ENCODE measurements at regions not wholly inside any gene's neighbourhood (a gene's known extent, or its start where the extent isn't known, plus 50 kb on each side); places are given as distances from the start of the nearest gene placed in this dataset.

GRCh38 chr16:65392806-65393565, 271.1 kb upstream of the CDH11 start:
- Histone ChIP-seq H3K27me3 (ENCODE audit: control insufficient read depth, insufficient read depth, low read length) (no peaks in the 10 kb centered on the region), H3K9me1 (ENCODE audit: insufficient read depth, low read length) (no peaks in the 10 kb centered on the region), H4K91ac (ENCODE audit: insufficient read depth, low read depth, low read length) (no peak overlapping the region), H2BK5ac (ENCODE audit: low read depth, low read length, poor library complexity, severe bottlenecking) (no peak overlapping the region), H3K27ac (ENCODE audit: insufficient read depth, low read length) (no peak overlapping the region), H3K14ac (replicated peaks; ENCODE audit: low read depth, low read length) (no peak overlapping the region), H3K4me1 (ENCODE audit: control insufficient read depth, insufficient read depth, low read length) (peaks cover 6% of the 10 kb centered on the region), H2AFZ (replicated peaks; ENCODE audit: low read length, poor library complexity) (no peak overlapping the region), H3K36me3 (ENCODE audit: control insufficient read depth, insufficient read depth, low read length) (no peaks in the 10 kb centered on the region), H3K4me3 (ENCODE audit: insufficient read depth, low read depth, low read length) (no peak overlapping the region), H2BK20ac (ENCODE audit: low read depth, low read length) (no peak overlapping the region), H4K20me1 (ENCODE audit: insufficient read depth, low read length) (no peaks in the 10 kb centered on the region), H3K56ac (ENCODE audit: extremely low read depth, insufficient read depth, low read length) (no peak overlapping the region), H3K79me1 (ENCODE audit: low read depth in 1 of 2, low read length in 2 of 2) (no peaks in the 10 kb centered on the region), H2BK15ac (ENCODE audit: low read depth, low read length) (no peak overlapping the region), H3K9me3 (ENCODE audit: control insufficient read depth, insufficient read depth, low read length) (peaks cover 3% of the 10 kb centered on the region), H2AK9ac (replicated peaks; ENCODE audit: low read depth, low read length, poor library complexity) (no peak overlapping the region), H3K4me2 (ENCODE audit: low read depth, low read length) (no peak overlapping the region), H3K9ac (ENCODE audit: low read depth, low read length) (no peak overlapping the region), H3K18ac (ENCODE audit: low read depth, low read length) (peak overlapping the region; percentile 13; the same call in 1 of the 2 replicates), H4K5ac (ENCODE audit: low read depth, low read length) (no peak overlapping the region), H3K23ac (ENCODE audit: low read depth, low read length) (no peak overlapping the region), H2AK5ac (ENCODE audit: low read depth, low read length) (no peak overlapping the region), H3K4ac (ENCODE audit: low read depth, low read length) (no peak overlapping the region), H2BK120ac (ENCODE audit: low read depth, low read length) (no peak overlapping the region), H4K8ac (ENCODE audit: low read depth in 2 of 2, low read length in 2 of 2) (no peak overlapping the region)
- dilution Hi-C loops (cut with HindIII; ENCODE audit: low sequenced_read_pairs, unreplicated experiment): no loop called here
- CTCF ChIA-PET: no interaction called here
- intact Hi-C loops (cut with micrococcal nuclease): no loop called here
- in situ Hi-C loops (cut with MboI; ENCODE audit: low sequenced_read_pairs): no loop called here
- DNase-seq: no peak
- BruUV-seq (replicated peaks): no TSS peak
- POLR2A ChIA-PET (ENCODE audit: unreplicated experiment): no interaction called here
- 0 out of 2 replicates have a peak, but pooled peaks have one; percentile 17 for ATAC-seq (ENCODE audit: low read depth)
- 37% methylated on average over 3 of the region's 13 CpGs; no CpG with 5 or more reads in 1 of the 2 experiments for WGBS, 2 experiments (ENCODE audit: extremely low coverage in 2 of 2, insufficient read length in 1 of 2)
- TF ChIP-seq POLR2A (IDR thresholded peaks at IDR 0.05; ENCODE audit: low read depth, low read length): no peak
- TF ChIP-seq CEBPB (IDR thresholded peaks at IDR 0.05; ENCODE audit: low read depth, low read length): 0 out of 2 replicates have a peak, but pooled peaks have one; percentile 7
